GM18517 (cell line): ENCODE measurements at regions not wholly inside any gene's neighbourhood (a gene's known extent, or its start where the extent isn't known, plus 50 kb on each side); places are given as distances from the start of the nearest gene placed in this dataset.
A peak's percentile ranks its signal among the peaks of the same experiment; 100 is the strongest.
"Not testable (repeated sequence)": the region's sequence is repeated elsewhere in the genome, so short reads cannot be mapped to it uniquely, and the experiment has no call there.

ENCODE experiments used
- ATAC-seq: cut with Tn5 transposase; IDR thresholded peaks from one replicate; pipeline ENCODE4 v1.9.1; 2021; ENCODE audit warnings: mild to moderate bottlenecking, moderate library complexity; ENCODE audit not compliant: unreplicated experiment

DNA sequence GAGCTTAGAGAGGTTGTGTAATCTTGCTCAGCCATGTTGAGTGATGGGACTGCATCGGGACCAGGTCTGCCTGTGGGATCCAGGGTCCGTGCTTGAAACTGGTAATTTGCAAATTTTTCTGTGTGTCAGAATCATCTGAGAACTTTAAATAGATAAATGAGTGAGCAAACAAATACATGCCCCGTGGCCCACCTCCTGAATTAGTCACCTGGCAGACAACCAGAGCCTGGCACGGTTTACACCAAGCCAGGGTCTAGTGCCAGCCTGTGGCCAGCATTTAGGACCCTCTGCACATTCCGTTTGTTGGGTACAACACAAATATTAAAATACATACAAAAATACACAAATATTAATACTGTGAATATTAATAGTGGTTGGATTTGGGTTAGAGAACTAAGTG, 90.6 kb upstream of the STOX2 start:
- ATAC-seq = no peak

DNA sequence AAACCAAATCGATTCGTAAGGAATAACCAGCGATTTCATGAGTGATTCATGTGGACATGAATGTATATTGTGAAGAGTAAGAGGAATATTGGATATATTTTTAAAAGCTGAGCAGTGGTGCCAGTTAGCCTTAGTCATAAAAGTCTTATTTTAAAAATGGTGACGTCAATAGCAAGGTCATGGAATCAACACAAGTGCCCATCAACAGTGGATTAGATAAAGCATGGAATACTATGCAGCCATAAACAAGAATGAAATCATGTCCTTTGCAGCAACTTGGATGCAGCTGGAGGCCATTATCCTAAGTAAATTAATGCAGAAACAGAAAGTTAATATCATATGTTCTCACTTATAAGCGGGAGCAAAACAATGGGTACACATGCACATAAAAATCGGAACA, 89.0 kb upstream of the STOX2 start:
- ATAC-seq = no peak

- ATAC-seq = no peak
Measured at GRCh38 chr4:183816882-183817509, 88.1 kb upstream of the STOX2 start.

GRCh38 chr4:183818591-183818990, 86.5 kb upstream of the STOX2 start:
- ATAC-seq = not testable (repeated sequence)

DNA sequence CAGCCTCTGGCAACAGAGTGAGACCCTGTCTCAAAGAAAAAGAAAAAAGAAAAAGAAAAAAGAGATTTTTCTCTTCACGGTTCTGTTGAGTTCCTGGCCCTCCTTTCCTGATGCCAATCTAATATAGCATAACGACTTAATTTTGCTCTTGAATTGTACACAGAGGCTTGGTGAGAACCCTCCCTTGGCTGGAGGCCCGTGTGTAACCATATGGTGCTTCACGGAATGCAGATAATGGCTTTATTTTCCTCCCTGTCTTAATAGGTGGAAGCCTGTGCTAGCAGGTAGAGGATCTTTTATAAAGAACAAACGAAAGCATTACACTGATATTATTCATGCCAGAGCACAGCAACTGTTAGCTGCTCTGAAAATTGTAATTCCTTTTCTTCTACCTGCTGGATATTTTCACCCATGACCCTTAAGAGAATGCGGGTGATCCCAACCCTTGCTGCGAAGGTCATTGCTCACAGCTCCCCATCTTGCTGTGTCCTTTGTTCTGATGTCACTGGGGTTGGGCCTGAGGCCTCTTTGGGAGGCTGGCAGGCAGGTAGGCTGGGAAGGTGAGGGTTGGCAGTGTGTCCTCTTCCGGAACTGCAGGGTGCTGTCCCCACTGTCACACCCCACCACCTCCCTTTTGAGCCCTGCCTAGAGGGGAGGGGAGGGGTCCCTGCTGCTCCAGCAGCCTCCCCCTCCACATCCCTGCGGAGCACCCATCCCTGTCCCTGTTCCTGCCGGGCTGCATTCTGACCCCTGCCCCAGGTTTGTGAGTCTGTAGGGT, 83.8 kb upstream of the STOX2 start:
- no peak for ATAC-seq

DNA sequence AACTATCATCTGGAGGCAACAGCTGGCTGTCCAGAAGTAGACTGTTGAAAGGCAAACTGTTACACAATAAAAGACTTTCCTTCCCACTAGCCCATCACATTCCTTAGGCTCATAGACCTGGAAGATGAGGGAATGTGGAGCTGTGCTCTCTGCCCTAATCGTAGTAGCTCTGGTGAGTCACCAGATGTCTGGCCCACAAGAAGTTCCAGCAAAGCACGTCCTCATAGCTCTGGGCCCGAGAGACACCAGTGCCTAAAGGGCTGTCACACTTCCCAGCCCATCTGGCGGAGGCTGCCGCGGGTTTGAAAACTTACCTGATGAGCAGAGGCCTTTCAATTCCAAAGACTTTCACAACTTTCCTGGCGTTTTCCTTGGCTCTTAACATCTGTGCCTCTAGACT, 81.7 kb upstream of the STOX2 start:
- ATAC-seq = no peak

DNA sequence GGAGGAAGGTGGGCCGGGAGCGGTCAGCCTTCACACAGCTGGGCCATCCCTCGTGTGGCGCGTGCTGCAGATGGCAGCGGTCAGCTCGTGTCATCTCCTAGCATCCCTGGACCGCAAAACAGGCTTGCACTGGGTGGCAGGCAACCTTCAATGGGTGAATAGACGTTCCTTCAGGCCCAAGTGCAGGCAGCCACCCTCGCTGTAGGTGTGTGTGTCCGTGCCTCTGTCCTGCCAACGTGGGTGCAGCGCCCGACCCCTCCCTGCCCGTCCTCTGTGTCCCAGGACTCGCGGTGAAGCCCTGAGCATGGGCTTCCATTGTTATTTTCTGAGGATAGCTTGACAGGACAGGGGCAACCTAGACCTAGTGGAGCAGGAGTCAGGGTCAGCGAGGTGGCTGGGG, 79.8 kb upstream of the STOX2 start:
- no peak for ATAC-seq

DNA sequence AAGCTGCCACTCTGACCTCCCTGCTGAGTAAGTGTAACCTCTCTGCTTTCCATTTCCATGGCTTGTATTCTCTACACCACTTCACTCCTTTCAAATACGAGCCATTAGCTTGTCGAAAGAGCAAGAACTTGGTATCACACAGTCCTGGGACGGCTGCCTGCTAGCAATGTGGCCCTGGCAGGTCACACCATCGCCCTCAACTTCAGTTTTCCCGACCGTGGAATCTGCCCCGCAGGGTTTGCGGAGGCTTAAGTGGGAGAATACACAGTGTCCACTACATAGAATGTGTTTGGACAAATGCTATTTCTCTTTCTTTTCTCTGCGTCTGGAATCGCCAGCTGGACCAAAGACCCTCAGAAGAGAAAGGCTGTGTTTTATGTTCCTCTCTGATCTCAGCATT, 78.6 kb upstream of the STOX2 start:
- no peak for ATAC-seq

- no peak for ATAC-seq
Measured at GRCh38 chr4:183828125-183828524, 77.0 kb upstream of the STOX2 start.

- no peak for ATAC-seq
Measured at GRCh38 chr4:183828839-183829238, 76.3 kb upstream of the STOX2 start.

DNA sequence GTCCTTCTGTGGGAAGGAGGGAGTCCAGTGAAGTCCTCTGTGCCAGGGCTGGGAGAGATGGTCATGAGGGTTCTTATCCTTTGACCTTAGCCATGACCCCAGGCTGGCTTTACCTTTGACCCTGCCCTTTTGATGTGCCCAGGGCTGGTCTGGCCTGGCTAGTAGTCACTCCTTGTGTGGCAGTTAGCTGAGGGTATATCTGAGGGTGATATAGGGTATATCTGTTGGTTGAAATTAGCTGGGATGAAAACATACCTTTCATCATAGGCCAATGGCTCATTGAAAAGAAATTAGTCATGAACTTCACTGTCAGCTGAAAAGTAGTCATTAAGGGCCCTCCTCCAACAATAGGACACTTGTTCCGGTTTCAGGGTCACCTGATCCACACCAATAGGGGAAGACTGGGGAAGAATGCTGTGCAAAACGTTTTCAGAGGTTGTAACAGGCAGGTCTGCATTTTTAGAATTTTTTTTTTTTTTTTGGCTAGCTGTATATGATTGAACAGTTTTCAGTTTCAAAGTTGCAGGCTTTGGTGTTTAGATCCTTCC, 74.6 kb upstream of the STOX2 start:
- no peak for ATAC-seq

GRCh38 chr4:183831026-183831446, 74.1 kb upstream of the STOX2 start:
- ATAC-seq = no peak

DNA sequence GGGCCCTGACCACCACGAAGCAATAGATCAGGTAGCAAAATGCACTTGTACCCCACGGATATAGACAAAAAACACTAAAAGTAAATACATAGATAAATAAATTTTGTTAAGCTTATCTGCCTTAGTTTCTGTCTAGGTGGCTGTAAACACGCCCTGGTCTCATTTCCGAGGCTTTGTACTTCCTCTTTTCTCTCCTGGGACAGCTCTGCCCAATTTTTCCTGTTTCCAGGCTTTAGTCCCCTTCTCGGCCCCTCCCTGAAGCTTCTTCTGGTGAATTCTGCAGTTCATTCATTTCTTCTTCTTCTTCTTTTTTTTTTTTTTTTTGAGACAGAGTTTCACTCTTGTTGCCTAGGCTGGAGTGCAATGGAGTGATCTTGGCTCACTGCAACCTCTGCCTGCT, 73.4 kb upstream of the STOX2 start:
- ATAC-seq = no peak

GRCh38 chr4:183832776-183833450, 72.2 kb upstream of the STOX2 start:
- no peak for ATAC-seq

- ATAC-seq = no peak
Measured at GRCh38 chr4:183834252-183834651, 70.9 kb upstream of the STOX2 start.

- no peak for ATAC-seq
Measured at GRCh38 chr4:183837222-183837621, 67.9 kb upstream of the STOX2 start.

GRCh38 chr4:183838987-183839712, 66.0 kb upstream of the STOX2 start:
- no peak for ATAC-seq

DNA sequence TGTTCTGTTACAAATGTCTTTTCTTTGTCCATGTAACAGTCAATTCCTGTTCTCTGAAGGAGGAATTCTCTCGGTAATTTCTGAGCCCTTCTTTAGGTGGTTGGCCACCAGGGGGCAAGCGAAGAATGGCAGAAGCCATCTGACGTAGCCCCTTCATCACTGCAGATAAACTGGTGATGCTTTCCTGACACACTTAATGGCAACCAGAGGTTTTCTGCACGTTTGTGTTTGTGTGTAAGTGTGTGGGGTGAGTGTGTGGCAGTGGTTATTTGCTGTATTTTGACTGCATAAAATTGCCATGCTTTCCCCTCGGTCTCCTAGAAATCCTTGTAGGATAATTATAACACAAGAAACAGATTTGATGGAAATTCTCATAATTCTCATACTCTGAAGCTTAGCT, 64.8 kb upstream of the STOX2 start:
- ATAC-seq = peak; percentile 48

DNA sequence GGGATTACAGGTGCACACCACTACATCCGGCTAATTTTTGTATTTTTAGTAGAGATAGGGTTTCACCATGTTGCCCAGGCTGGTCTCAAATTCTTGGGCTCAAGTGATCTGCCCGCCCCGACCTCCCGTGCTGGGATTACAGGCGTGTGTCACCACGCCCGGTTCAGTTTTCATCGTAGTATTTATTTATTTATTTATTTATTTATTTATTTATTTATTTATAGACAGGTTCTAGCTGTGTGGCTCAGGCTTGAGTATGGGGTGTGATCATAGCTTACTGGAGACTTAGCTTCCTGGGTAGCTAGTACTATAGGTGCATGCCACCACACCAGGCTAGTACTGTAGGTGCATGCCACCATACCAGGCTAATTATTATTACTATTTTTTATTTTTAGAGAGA, 64.1 kb upstream of the STOX2 start:
- no peak for ATAC-seq

DNA sequence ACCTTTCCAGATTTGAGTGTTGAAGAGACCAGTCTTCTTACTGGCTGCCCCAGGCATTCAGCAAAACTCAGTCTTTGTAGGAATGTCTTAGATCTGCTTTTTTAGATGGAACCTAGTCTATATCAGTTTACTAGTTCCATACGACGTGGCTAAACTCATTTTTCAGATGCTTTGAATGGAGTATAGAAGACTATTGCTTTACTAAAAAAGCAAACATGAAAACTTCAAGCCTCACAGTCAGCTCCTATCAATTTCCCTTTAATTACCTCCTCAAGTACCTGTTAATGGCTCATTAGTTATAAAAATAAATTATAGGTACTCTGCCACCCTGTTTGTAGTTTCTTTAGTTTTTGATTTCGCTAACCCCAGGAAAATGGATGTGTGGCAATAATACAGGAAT, 63.0 kb upstream of the STOX2 start:
- ATAC-seq = no peak

DNA sequence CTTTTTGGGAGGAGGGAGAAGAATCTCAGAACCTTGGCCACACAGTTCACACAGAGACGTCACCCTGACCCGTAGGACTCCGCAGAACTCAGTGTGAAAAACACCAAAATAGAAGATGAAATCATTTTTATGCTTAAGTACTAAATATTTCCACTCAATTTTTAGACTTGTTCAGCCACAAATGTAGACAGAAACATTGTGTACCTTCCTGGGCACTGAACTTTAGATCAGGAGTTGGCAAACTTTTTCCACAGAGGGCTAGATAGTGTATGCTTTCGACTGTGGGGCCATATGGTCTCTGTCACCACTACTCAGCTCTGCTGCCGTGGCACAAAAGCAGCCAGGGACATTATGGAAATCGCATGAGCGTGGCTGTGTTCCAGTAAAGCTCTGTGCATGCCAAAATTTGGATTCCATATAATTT, 61.8 kb upstream of the STOX2 start:
- no peak for ATAC-seq
